Endothelial cell of umbilical vein (primary cell): ENCODE measurements at regions not wholly inside any gene's neighbourhood (a gene's known extent, or its start where the extent isn't known, plus 50 kb on each side); places are given as distances from the start of the nearest gene placed in this dataset.

ENCODE experiments used
- BruUV-seq: library from RNA; stranded (reverse); fragments of 400-500 nt; replicated peaks from 2 replicates; lab custom pipeline; 2021; lab: Mats Ljungman, UMichigan
- CTCF ChIA-PET: fragments of 300-600, 350-600 bp; sonication (Branson Sonifier 250); formaldehyde crosslinking; loops from one replicate; lab custom pipeline; 2021; ENCODE audit warnings: antibody characterized with exemption, inconsistent platforms; lab: Charles Lee
- POLR2A ChIA-PET: fragments of 300-600, 350-600 bp; sonication (Branson Sonifier 250); formaldehyde crosslinking; loops from one replicate; lab custom pipeline; 2021; ENCODE audit warnings: antibody characterized with exemption, inconsistent platforms; lab: Charles Lee
- DNase-seq: peaks from one replicate; pipeline ENCODE4 v3.0.0-alpha.2; 2011; ENCODE audit warnings: low read depth, low spot score
- FAIRE-seq: peaks from 2 replicates; lab custom pipeline; 2011; peaks lifted over from hg19 to GRCh38; lab: Jason Lieb, UNC
- H2AFZ ChIP-seq: 2 replicates; pipeline ENCODE4 v1.6.0; 2012; ENCODE audit warnings: low read depth, low read length, control low read depth, inconsistent platforms
- H3K27ac ChIP-seq: 2 replicates; pipeline ENCODE4 v1.5.1; 2011; ENCODE audit warnings: low read depth, mild to moderate bottlenecking, control low read depth, low read length, moderate library complexity; ENCODE audit not compliant: insufficient read depth
- H3K27me3 ChIP-seq, 2 experiments: 2 replicates each; pipeline versions ENCODE4 v1.6.0 to v1.6.1; 2011; ENCODE audit warnings: low read length in 2 of 2, mixed read lengths in 1 of 2; ENCODE audit not compliant: control insufficient read depth in 2 of 2, insufficient read depth in 2 of 2
- H3K36me3 ChIP-seq, 2 experiments: 2 replicates in 1 of 2; 3 replicates in 1 of 2; pipeline ENCODE4 v1.5.1; 2011; ENCODE audit warnings: low read length in 2 of 2, mild to moderate bottlenecking in 1 of 2, moderate library complexity in 1 of 2; ENCODE audit not compliant: control insufficient read depth in 2 of 2, insufficient read depth in 2 of 2; ENCODE audit errors: extremely low read depth in 1 of 2
- H3K4me1 ChIP-seq: 3 replicates; pipeline ENCODE4 v1.5.1; 2011; ENCODE audit warnings: mild to moderate bottlenecking, low read length; ENCODE audit not compliant: control insufficient read depth, insufficient read depth; ENCODE audit errors: extremely low read depth
- H3K4me2 ChIP-seq: 2 replicates; pipeline ENCODE4 v1.6.1; 2011; ENCODE audit warnings: low read length, control low read depth, mixed read lengths; ENCODE audit not compliant: insufficient read depth
- H3K4me3 ChIP-seq, 3 experiments: fragments of 200-600 bp in 1 of 3; sonication (generic), shearing (Covaris generic) in 1 of 3; replicated peaks in 1 of 3; 2 replicates each; pipeline ENCODE4 v1.5.1; 2011 to 2016; ENCODE audit warnings: control low read depth in 3 of 3, low read length in 3 of 3, mild to moderate bottlenecking in 2 of 3, inconsistent platforms in 1 of 3, low read depth in 1 of 3, moderate library complexity in 1 of 3; ENCODE audit not compliant: insufficient read depth in 1 of 3
- H3K79me2 ChIP-seq: 2 replicates; pipeline ENCODE4 v1.6.0; 2012; ENCODE audit warnings: low read length, inconsistent platforms; ENCODE audit not compliant: control insufficient read depth, insufficient read depth
- H3K9ac ChIP-seq: replicated peaks from 2 replicates; pipeline ENCODE3; 2011; ENCODE audit warnings: low read length, control low read depth; ENCODE audit not compliant: insufficient read depth; ENCODE audit errors: extremely low read depth
- H3K9me1 ChIP-seq: replicated peaks from 3 replicates; pipeline ENCODE4 v1.6.0; 2011; ENCODE audit warnings: mild to moderate bottlenecking, low read length; ENCODE audit not compliant: control insufficient read depth, insufficient read depth; ENCODE audit errors: extremely low read depth
- H3K9me3 ChIP-seq: replicated peaks from 2 replicates; pipeline ENCODE4 v1.5.1; 2012; ENCODE audit warnings: low read length, inconsistent platforms; ENCODE audit not compliant: control insufficient read depth, insufficient read depth
- H4K20me1 ChIP-seq: replicated peaks from 2 replicates; pipeline ENCODE3; 2011; ENCODE audit warnings: mild to moderate bottlenecking, low read length; ENCODE audit not compliant: control insufficient read depth, insufficient read depth; ENCODE audit errors: extremely low read depth
- EZH2 ChIP-seq: IDR thresholded peaks from 2 replicates; pipeline ENCODE4 v1.6.1; 2012; ENCODE audit warnings: borderline replicate concordance, low read depth, mild to moderate bottlenecking, moderate library complexity, low read length, inconsistent platforms; ENCODE audit not compliant: severe bottlenecking
- FOS ChIP-seq: IDR thresholded peaks from 2 replicates; pipeline ENCODE4 v1.6.1; 2011; ENCODE audit warnings: mild to moderate bottlenecking, low read length, moderate library complexity, borderline replicate concordance; ENCODE audit not compliant: insufficient read depth
- GATA2 ChIP-seq: IDR thresholded peaks from 2 replicates; pipeline ENCODE4 v1.7.0; 2011; ENCODE audit warnings: low read depth, mild to moderate bottlenecking, moderate library complexity, mixed read lengths, low read length; ENCODE audit not compliant: insufficient read length, insufficient read depth
- JUN ChIP-seq: IDR thresholded peaks from 2 replicates; pipeline ENCODE4 v1.6.1; 2011; ENCODE audit warnings: borderline replicate concordance, low read depth; ENCODE audit not compliant: insufficient read length, insufficient read depth
- MYC ChIP-seq: IDR thresholded peaks from one replicate; pipeline ENCODE4 v1.6.1; 2011; ENCODE audit warnings: mild to moderate bottlenecking, low read depth, low read length
- POLR2A ChIP-seq: IDR thresholded peaks from 2 replicates; pipeline ENCODE4 v1.6.1; 2012; ENCODE audit warnings: low read depth, mild to moderate bottlenecking, control low read depth, low read length
- POLR2AphosphoS5 ChIP-seq: IDR thresholded peaks from 2 replicates; pipeline ENCODE4 v1.6.1; 2012; ENCODE audit warnings: low read depth, mild to moderate bottlenecking, control low read depth, low read length, moderate library complexity; ENCODE audit not compliant: insufficient read depth
- dilution Hi-C: fragments of 300-500 bp; cut with MboI; formaldehyde crosslinking; loops from one replicate; pipeline ENCODE4 v1.15.0; 2019; ENCODE audit warnings: low sequenced_read_pairs; ENCODE audit not compliant: extremely low pct_ligation_motif_present
- intact Hi-C: fragments of 100-400 bp; cut with micrococcal nuclease; formaldehyde crosslinking; loops from one replicate; pipeline ENCODE4 v1.10.0; 2022
- TF ChIP-seq, protein P1 (sequence below), 2 donors: IDR thresholded peaks; 1 replicate in 1 of 2; 2 replicates in 1 of 2; pipeline ENCODE4 v1.5.1; 2011; ENCODE audit warnings: low read length in 2 of 2, mild to moderate bottlenecking in 2 of 2, moderate library complexity in 2 of 2, control low read depth in 1 of 2, inconsistent platforms in 1 of 2, low read depth in 1 of 2; ENCODE audit not compliant: insufficient read depth in 1 of 2; ENCODE audit errors: extremely low read depth in 1 of 2
- TF ChIP-seq, protein P2 (sequence below): IDR thresholded peaks from 2 replicates; pipeline ENCODE4 v1.6.1; 2011; ENCODE audit not compliant: insufficient read depth, insufficient read length

DNA sequence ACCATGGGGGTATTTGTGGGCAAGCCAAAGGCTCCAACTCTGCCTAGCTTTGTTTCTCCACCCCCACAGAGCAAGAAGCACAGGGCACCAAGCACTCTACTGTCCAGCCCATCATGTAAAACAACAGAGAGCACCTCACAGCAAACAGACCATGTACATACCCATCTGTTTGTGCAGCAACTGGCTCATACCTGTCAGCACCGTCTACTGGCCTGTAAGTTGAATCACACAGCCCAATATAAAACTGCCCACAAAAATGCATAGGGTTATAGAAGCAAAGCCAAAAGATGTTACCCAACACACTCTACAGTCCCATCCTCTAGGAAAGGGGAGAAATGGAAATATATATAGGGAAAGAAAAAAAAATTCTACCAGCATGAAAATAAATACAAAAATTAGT lies 139.7 kb upstream of the CPNE4 start:
- H4K20me1 ChIP-seq: no peaks in the 10 kb centered on the region
- dilution Hi-C loops (no loop called here), intact Hi-C loops (no loop called here)
- H3K4me3 ChIP-seq: no peak overlapping the region
- H2AFZ ChIP-seq: no peak overlapping the region
- H3K27ac ChIP-seq: no peak overlapping the region
- no peak for DNase-seq
- ChIA-PET CTCF (no interaction called here), POLR2A (no interaction called here)
- no peak overlapping the region for H3K9ac ChIP-seq
- BruUV-seq: no TSS peak
- no peak overlapping the region for H3K4me2 ChIP-seq
- no peaks in the 10 kb centered on the region for H3K4me1 ChIP-seq
- FAIRE-seq: no peak
- H3K27me3 ChIP-seq: peaks cover 6 to 12% of the 10 kb centered on the region in 2 experiments
- TF ChIP-seq POLR2AphosphoS5 (no peak), FOS (no peak), JUN (no peak), MYC (no peak), POLR2A (no peak), GATA2 (no peak), EZH2 (no peak)
- TF ChIP-seq, protein P1, sequence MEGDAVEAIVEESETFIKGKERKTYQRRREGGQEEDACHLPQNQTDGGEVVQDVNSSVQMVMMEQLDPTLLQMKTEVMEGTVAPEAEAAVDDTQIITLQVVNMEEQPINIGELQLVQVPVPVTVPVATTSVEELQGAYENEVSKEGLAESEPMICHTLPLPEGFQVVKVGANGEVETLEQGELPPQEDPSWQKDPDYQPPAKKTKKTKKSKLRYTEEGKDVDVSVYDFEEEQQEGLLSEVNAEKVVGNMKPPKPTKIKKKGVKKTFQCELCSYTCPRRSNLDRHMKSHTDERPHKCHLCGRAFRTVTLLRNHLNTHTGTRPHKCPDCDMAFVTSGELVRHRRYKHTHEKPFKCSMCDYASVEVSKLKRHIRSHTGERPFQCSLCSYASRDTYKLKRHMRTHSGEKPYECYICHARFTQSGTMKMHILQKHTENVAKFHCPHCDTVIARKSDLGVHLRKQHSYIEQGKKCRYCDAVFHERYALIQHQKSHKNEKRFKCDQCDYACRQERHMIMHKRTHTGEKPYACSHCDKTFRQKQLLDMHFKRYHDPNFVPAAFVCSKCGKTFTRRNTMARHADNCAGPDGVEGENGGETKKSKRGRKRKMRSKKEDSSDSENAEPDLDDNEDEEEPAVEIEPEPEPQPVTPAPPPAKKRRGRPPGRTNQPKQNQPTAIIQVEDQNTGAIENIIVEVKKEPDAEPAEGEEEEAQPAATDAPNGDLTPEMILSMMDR (IDR thresholded peaks at IDR 0.05; ENCODE audit: extremely low read depth in 1 of 2, insufficient read depth in 1 of 2, low read depth in 1 of 2, low read length in 2 of 2): no peak
- TF ChIP-seq, protein P2, sequence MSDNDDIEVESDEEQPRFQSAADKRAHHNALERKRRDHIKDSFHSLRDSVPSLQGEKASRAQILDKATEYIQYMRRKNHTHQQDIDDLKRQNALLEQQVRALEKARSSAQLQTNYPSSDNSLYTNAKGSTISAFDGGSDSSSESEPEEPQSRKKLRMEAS: no peak
- H3K79me2 ChIP-seq: no peaks in the 10 kb centered on the region
- no peaks in the 10 kb centered on the region for H3K36me3 ChIP-seq
- no peaks in the 10 kb centered on the region for H3K9me1 ChIP-seq
- no peaks in the 10 kb centered on the region for H3K9me3 ChIP-seq
